ENCODE measurements at regions not wholly inside any gene's neighbourhood (a gene's known extent, or its start where the extent isn't known, plus 50 kb on each side); places are given as distances from the start of the nearest gene placed in this dataset.

DNA sequence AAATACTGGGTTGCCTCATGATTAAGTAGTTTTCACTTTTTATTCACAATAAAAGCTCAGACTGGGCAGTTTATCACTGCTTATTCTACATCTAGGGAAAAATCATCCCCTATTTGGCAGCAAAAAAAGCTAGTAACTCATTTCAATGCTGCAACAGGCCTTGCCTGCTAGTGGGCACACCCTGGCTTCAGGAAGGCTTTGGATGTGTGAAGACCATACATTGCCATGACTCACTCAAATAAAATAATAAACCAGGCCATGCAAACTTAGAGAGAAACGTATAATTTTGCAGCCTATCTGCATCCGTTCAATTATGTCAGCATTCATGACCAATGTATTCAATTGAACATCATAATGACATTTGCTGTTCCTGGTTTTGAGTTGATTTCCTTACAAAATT lies 402.9 kb downstream of the PIK3R1 start:
- DNase-seq = no peak

DNA sequence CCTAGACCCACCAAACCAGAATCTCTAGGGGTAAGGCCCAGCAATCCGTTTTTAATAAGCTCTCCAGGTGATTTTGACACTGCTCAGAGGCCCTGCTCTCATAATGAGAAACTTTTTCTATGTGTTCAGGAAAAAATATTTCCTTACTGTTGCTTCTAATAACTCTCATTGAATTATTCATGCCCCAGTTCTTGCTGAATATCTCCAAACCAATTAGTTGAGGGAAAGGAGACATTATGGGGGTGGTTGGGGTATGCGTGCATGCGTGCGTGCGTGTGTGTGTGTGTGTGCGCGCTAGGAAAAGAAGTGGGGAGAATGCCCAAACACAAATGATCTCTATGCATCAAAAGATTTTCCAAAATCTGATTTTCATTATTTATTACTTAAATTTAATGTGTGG lies 411.4 kb downstream of the PIK3R1 start:
- no peak for DNase-seq

DNA sequence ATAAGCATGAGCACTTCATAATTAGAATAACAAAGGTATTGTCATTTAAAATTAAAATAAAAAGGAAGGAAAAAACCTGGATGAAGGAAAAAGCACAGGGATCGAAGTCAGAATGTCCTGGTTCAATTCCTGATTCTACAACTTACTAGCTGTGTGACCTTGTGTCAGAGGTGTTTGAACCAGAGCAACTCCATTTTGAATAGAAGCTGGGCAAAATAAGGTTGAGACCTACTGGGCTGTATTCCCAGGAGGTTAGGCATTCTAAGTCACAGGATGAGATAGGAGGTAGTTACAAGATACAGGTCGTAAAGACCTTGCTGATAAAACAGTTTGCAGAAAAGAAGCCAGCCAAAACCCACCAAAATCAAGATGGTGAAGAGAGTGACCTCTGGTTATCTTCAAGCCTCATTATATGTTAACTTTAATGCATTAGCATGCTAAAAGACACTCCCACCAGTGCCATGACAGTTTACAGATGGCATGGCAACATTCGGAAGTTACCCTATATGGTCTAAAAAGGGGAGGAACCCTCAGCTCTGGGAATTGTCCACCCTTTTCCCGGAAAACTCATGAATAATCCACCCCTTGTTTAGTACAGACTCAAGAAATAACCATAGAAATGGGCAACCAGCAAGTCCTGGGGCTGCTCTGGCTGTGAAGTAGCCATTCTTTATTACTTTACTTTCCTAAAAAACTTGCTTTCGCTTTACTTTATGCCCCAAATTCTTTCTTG lies 412.7 kb downstream of the PIK3R1 start:
- DNase-seq = no peak

DNA sequence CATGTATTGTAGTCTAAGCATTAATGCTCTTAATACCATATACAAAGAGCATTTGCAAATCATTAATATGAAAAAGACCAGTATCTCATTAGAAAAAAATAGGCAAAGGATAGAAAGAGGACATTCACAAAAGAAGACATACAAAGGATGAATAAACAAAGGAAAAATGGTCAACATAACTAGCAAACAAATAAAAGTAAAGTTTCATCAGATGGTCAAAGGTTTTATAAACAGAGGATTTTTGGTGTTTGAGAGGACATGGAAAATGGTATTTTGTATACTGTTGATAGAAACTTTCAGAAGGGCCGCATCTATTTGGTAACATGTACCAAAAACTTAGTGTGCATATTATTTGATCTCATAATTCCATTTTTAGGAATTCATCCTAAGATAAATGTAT lies 414.8 kb downstream of the PIK3R1 start:
- DNase-seq = no peak

DNA sequence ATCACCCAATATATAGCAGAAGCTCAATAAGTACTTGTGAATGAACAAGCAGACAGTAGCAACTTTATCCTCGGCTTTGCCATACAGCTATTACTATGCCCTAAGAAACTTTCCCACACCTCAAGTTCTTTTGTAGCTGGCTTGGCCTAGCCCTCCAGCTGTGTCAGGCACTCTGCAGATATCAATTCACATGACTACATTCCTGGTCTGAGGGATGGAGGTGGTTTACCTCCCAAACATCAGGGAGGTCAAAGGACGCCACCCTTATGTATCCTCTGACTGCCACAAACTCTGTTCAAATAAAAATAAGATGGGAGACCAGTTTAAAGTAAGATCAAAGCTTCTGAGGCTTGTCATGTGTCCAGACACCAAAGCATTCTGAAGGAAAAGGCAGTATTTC lies 416.3 kb downstream of the PIK3R1 start:
- no peak for DNase-seq

DNA sequence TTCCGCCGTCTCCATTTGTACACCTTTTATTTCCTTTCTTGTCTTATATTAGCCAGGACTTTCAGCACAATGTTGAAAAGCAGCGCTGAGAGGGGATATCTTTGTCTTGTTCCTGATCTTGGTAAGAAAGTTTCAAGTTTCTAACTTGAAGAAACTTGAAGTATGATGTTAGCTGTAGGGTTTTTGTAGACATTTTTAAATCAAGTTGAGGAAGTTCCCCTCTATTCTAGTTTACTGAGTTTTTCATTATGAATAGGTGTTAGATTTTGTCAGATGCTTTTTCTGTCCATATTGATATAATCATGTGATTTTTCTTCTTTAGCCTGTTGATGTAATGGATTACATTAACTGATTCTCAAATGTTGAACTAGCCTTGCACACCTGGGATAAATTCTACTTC lies 425.7 kb downstream of the PIK3R1 start:
- DNase-seq = no peak

DNA sequence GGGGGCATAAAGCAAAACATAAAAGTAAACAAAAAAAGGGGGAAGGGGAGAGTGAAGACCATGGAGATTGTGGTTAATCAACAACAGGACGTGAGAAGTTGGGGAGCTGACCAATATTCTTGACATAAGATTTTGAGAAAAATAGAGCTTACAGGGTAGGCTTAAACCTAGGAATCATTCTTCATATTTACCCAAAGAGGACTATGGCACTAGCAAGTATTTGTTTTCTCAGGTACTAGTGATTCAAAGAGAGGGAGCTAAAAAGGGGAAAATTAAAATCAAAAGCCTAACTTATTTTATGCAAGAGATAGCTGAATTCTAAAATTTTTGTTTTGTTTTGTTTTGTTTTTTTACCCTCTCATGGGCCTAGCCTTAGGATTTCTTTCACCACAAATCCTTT lies 427.5 kb downstream of the PIK3R1 start:
- no peak for DNase-seq

DNA sequence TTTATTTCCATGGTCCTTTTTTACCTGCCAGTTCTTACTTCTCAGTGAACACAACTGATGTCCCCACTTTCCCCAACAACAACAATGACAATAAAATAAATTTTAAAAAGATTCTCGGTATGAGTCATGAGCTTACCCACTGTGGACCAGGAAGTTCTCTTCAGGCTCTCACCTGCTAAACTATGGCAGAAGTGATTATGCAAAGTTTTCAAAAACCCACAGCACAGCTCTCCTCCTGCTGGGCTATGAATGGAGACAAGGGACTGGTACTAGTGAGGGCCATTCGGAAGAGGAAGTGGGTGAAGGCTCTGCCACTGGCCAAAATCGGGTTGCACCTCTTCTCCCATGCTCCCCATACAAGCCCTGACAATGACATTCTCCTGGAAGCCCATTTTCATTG lies 429.4 kb downstream of the PIK3R1 start:
- no peak for DNase-seq

DNA sequence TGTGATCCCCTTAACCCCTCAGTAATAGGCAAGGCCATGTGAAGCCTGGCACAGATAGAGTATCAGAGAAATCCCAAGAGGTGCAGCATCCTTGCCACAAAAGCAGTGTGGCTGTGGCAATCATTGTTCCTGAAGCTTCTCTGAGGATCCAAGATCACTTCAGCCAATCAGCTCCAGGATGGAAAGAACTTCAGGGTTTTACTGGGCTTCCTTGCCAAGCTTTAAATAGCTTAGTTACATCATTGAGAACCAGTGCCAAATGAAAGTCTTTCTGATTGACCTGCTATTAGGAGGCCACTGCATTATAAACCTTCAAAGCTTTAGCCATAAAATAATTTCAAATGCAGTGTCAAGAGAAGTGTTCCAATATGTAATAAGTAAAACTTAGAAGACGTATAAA lies 430.6 kb downstream of the PIK3R1 start:
- DNase-seq = no peak

DNA sequence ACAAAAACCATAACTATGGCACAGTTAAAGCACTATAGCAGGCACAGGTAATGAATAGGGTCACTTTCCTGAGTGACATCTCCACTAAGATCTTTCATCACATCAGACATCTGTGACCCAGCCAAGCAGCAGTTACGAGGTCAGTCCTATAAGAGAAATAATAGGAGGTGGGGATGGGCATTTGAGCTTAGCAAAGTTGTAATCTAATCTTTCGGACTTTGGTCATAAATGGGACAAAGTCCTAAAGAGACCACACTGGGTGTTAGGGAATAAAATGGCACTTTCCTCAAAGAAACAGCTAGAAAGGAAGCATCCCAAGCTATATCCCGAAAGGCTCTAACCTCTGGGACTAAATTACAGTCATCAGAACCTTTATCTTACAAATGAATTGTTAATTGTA lies 432.2 kb downstream of the PIK3R1 start:
- DNase-seq = no peak

DNA sequence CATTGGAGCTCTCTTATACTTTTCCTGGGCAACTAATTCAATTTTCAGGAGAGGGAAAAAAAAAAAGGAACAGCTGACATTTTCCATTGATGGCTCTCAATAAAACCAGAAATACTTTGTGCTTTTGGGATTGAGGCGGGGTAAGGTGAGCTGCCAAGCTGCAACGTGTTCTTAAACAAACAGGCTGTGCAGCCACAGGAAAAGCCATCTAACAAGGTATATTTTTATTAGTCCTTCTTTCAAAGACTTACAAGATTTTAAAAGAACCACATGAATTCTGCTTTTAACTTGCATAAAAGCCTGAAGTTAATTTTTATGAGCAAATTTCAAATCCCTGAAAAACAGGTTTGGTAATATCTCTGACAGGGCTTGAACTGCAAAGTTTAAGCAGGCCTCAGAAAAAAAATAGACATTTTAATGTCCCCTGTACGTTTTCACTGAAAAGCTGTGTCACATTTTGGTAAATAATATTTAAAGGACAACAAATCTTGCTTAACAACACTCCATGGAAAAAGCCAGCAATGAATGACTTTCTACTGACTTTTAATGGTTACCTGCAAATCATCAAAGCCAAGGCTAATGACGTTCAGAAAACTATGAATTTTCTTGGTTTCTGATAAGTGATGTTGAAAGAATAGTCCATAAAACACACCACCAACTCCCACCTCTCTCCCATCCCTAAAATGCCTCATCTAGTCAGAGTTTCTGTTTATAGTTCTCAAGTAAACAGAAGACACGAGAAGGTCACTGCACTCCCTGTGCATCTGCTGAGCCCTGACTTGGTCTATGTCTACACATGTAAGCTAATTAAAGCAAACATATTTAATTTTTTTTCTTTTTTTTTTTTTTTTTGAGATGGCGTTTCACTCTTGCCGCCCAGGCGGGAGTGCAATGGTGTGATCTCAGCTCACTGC lies 433.6 kb downstream of the PIK3R1 start:
- no peak for DNase-seq

DNA sequence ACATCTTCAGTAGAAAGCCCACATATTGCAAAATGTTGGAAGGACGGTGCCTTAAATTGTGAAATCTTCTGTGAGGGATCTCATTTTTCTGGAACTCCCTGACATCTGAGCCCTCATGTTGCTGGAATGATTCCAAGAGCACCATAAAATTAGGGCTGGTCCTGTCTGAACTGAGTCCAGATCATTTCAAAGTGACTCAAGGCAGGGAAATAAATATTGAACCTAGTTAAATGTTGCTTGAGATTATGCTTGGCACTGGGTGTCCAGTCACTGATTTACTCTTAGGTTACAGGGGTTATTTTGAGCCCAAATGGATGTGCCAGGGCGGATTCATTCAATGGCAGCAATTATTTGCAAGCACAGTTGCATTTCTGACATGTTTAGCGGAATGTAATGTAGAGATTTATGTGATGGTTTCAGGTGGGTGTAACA lies 437.0 kb downstream of the PIK3R1 start:
- no peak for DNase-seq

DNA sequence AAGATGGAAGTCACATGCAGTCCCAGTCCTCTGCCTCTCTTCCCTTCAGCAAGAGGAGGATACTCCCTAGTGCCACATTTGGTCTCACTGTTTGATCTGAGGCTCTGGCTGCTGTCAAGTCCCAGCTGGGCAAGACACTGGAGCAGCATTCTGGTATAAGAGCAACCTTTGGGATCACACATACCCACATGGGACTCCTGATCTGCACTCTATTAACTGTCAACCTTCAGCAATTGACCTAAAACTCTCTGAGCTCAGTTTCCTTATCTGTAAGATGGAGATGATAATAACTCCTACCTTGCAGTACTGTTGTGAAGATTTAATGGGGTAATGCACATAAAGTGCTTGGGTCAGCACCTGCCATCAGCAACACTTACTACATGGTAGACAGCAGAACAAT lies 437.9 kb downstream of the PIK3R1 start:
- DNase-seq = no peak

DNA sequence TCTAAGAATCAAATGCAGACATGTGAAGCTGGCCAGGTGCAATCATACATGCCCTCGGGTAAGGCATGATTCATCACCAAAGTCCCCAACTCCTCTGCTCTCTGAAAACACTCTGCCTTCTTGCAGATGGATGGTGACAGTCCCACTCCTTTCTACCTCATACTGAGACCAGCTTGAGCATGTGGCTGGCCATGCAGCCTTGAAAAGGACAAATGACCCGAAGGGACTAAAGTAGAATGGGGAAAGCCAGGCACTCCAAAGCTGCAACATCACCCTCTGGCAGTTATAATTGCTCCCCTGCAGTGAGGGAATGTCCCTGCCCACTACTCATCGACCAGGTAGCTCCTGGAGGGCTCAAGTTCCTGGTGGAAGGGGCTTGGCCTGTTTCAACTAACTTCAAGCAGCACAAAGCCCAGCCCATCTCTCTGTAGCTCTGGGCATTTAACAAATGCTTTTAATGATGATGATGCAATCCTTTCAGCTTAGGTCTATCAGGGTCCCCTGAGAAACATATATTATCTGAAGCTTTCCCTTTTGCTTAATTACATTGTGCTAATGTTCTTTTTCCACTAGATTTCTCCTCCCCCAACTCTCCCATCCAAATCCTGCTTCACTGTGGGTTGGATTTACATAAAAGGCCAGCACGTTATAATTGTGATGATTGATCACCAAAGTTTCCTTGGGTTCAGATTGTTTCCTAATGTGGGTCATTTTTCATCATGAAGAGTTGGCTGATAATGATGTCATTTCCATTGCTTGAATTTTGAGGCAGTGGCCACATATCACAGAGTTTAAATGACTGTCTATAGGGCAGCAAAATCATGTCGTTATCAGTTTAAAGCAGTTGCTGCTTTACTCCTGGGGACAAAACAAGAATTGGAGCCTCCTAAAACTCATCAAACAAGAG lies 436.5 kb upstream of the SLC30A5 start:
- DNase-seq = no peak

DNA sequence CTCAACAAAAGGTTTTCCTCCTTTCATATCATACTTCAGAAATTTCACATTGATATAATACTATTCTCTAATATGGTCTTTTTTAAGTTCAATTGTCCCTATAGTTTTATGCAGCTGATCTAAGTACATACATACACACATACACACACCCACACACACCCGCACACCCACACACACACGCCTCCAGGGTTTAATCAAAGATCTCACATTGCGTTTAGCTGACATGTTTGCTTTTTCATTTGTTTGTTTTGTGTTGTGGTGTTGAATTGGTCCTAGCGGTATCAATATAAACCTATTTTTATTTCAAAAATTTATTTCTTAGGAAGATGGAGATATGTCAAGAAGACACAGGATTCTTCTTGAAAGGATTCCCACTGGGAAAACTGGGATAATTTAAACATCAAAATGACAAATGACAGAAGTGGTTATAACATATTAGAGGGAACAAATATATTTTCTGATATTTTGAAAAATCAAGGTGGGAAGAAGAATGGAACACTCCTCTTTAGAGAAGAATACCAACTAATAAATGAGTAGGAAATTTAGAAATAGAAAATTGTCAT lies 434.9 kb upstream of the SLC30A5 start:
- no peak for DNase-seq

DNA sequence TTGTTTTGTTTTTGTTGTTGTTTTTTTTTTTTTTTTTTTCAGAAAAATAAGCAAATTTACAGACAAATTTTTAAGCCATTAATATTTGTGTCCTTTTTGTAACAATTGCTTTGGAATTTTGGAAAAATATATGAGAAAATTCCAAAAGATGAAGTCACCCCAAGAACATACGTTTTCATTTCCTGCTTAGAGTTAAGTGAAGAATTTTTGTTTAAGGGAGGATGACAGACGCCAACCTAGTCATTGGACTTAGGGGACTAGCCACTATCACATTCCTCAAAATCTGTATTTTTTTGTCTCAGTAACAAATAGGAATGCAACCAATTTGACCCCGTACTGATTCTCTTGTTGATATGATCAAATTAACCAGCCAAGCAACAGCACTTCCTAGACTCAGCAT lies 433.9 kb upstream of the SLC30A5 start:
- no peak for DNase-seq

DNA sequence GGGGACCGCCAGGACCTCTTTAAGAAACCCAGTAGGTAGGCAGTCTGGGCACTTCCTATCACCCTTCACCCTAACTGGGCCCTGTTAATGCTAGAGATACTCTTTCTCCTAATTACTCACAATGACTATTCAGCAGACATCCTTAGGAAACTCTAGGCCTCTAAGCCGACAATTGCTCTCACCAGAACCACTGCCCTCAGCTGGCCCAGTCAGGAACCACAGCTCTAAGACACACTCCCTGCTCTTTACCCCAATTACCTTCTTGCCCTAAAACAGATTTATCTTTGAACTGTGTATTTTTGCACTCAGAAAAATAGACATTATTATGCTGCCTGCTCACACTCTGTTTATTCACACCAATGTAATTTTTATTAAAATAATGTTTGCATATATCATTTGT lies 432.6 kb upstream of the SLC30A5 start:
- DNase-seq = no peak

DNA sequence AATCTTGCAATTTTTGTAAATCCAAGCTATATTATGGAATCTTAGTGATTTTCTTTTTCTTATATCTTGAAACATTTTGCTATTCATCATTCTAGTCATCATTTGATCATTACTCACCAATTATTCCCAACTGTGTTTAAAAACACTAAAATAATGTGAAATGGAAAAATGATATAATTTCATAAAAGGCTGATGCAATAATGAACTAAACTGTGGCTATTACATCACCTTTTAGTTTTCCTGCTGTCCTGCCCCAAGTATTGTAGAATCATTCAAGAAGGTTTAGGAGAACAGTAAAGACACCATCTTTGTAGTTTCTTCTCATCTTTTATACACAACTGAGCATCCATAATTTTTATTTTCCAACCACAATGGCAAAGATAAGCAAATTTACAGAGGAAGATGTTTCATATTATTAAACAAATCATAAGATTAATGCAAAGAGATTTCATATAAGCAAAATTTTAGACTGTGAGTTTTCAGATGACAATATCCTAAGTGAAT lies 431.0 kb upstream of the SLC30A5 start:
- no peak for DNase-seq

DNA sequence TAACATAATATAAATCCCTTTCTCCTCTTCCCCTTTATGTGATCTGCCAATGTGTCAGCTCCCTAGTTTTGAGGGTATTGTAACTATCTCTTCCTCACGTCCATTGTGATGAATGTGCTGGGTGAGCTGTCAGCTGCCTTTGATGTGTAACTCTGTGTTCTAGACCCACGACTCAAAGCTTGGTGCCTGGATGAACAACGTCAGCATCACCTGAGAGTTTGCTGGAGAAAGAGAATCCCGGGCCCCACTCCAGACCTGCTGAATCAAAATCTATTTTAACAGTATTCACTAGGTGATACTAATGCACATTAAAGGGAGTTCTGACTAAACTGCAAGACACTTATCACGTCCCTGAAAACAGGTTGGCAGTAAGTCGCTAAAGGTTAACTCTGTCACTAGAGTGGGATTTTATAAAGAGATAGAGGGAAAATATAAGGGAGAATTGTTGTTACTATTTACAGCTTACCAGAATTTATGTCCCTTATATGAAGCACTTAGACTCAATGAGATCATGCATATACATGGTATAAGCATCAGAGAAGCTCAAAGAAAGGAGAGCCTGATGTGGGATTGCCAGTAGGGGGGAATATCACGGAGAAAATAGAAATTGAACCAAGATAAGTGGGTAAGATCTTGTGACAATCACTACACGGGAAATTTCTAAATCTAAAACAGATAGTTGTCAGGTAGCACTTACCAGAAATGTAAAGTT lies 423.8 kb upstream of the SLC30A5 start:
- DNase-seq = no peak

DNA sequence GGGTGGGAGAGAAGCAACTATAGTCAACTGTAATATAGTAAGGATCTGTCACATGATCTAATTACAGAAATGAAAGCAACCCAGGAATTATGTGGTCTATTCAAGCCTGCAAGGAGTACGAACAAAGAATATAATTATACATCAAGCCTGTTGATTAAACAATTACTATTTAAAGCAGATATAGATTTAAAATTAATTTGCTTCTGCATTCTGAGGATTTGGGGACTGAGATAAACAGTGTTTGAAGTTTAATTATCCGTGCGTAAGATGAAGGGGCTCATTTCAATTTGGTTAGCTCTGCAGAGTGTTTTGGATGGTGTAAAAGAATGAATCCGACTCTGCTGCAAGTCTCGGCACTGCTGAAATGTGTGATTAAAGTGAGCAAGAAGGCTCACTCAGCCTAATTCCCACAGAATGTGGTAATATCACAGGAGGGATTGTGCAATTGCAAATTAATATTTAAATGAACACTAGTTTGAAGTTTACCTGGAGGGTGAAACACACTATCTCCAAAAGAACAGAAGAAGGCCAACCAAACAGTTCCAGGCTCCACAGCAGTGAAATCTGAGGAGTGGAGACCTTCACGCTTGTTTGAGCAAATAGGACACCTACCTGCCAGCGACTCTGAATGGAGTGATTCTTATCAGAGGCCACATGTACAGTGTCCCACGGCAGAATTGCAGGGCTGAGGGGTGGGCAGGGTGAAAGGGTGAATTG lies 420.6 kb upstream of the SLC30A5 start:
- DNase-seq = no peak

DNA sequence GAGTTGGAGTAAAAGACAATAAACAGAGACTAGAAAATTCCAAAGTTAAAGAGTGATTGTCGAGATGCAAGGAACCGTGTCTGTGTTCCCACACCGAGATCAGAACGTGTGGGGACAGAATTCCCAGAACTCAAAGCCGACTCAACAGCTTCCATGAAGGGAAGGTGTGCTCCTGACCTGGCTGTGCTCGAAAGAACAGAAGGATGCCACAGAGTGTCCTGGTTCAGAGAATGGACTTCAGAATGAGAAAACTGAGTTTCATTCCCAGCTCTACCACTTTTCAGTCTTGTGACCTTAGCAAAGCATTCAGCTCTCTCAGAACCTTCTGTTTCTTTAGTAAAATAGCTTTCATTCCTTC lies 420.0 kb upstream of the SLC30A5 start:
- DNase-seq = no peak

DNA sequence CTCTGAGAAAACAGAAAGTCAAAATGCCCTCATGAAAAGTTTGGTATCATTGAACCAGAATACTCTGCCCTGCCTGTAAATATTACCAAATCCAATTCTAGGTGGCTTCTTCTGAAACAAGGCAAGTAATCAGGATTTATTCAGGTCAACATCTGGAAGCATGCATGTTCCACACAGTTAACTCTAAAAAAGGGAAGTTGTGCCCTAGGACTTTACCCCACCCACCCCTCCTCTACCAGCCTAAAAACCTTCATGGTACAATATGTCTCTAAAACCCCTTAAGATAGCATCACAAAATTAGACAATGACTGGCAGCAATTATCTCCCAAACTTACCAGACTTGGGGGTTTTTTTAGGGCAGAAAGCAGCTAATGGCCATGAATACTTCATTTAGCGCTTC lies 414.8 kb upstream of the SLC30A5 start:
- DNase-seq = no peak

Measured in CD4-positive, alpha-beta T cell treated with Interleukin-17A for 1 hour (primary cell).